H4 (cell line): ENCODE measurements at regions not wholly inside any gene's neighbourhood (a gene's known extent, or its start where the extent isn't known, plus 50 kb on each side); places are given as distances from the start of the nearest gene placed in this dataset.

ENCODE experiments used
- DNase-seq: peaks from one replicate; pipeline ENCODE4 v3.0.0-alpha.2; 2015; ENCODE audit warnings: low spot score

- no peak for DNase-seq
Observed at GRCh38 chr17:73724341-73724740, 80.1 kb upstream of the SDK2 start.

GRCh38 chr17:73724990-73725389 lies 80.7 kb upstream of the SDK2 start:
- DNase-seq: no peak

GRCh38 chr17:73725794-73726515 lies 81.7 kb upstream of the SDK2 start:
- no peak for DNase-seq

GRCh38 chr17:73727941-73728340 lies 83.7 kb upstream of the SDK2 start:
- DNase-seq: no peak

GRCh38 chr17:73729101-73729500 lies 84.9 kb upstream of the SDK2 start:
- no peak for DNase-seq

GRCh38 chr17:73731733-73732132 lies 87.5 kb upstream of the SDK2 start:
- no peak for DNase-seq

- DNase-seq: no peak
Observed at GRCh38 chr17:73733517-73733916, 89.3 kb upstream of the SDK2 start.

- DNase-seq: no peak
Observed at GRCh38 chr17:73735245-73735644, 91.0 kb upstream of the SDK2 start.

GRCh38 chr17:73738751-73739575 lies 94.7 kb upstream of the SDK2 start:
- DNase-seq: no peak

- DNase-seq: no peak
Observed at GRCh38 chr17:73740370-73740769, 96.1 kb upstream of the SDK2 start.

GRCh38 chr17:73742948-73743381 lies 98.7 kb upstream of the SDK2 start:
- no peak for DNase-seq

GRCh38 chr17:73743518-73744201 lies 99.4 kb upstream of the SDK2 start:
- DNase-seq: no peak

- no peak for DNase-seq
Observed at GRCh38 chr17:73744411-73744810, 100.2 kb upstream of the SDK2 start.

GRCh38 chr17:73746314-73747073 lies 102.2 kb upstream of the SDK2 start:
- DNase-seq: no peak

GRCh38 chr17:73747221-73748002 lies 103.2 kb upstream of the SDK2 start:
- no peak for DNase-seq

GRCh38 chr17:73748508-73748907 lies 104.3 kb upstream of the SDK2 start:
- no peak for DNase-seq

GRCh38 chr17:73749337-73749823 lies 105.1 kb upstream of the SDK2 start:
- DNase-seq: no peak

GRCh38 chr17:73749928-73750605 lies 105.8 kb upstream of the SDK2 start:
- DNase-seq: no peak

- DNase-seq: no peak
Observed at GRCh38 chr17:73750975-73751374, 106.7 kb upstream of the SDK2 start.

- DNase-seq: no peak
Observed at GRCh38 chr17:73753751-73754496, 109.7 kb upstream of the SDK2 start.
